ENCODE measurements at regions not wholly inside any gene's neighbourhood (a gene's known extent, or its start where the extent isn't known, plus 50 kb on each side); places are given as distances from the start of the nearest gene placed in this dataset.

DNA sequence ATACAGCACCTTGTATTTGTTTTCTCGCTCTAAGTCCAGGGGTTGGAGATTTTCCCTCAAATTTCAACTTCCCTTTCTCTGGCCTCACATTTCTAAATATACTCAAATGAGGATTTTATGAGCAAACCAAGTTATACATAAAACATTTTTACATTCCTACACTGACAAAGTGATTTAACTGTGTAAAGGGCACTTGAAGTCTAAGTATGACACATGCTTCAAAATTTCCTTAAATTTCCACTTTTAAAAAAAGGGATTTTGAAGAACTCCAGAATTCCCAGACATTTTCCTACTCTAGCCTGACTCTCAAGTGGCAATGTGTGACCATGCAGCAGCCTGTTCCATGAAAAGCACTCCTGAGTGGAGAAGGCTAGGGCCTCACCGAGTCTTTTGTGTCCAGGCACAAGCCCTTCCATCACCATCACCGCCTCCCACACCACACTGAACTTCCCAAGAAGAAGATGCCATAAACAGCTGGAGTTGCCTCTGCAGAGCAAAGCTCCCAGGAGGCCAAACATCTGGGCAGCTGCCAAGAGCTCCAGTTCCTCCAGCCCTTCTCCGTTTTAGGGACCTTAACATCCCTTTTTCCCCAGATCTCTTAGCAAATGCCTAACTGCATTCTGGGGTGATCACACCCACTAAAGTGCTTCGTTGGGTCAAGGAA lies 68.9 kb downstream of the NCR2 start:
- Histone ChIP-seq H2AFZ (no peak overlapping the region), H3K79me2 (no peaks in the 10 kb centered on the region), H3K27me3 (ENCODE audit: control insufficient read depth, insufficient read depth, low read length) (no peaks in the 10 kb centered on the region), H3K36me3 (ENCODE audit: control insufficient read depth, insufficient read depth, low read length) (no peaks in the 10 kb centered on the region), H3K27ac (no peak overlapping the region), H3K4me3 (ENCODE audit: low read depth, low read length) (no peak overlapping the region), H3K9ac (no peak overlapping the region), H3K9me3 (ENCODE audit: control insufficient read depth, low read length) (no peaks in the 10 kb centered on the region), H3K4me2 (ENCODE audit: low read length) (no peak overlapping the region), H3K4me1 (no peaks in the 10 kb centered on the region)
- TF ChIP-seq CTCF (IDR thresholded peaks at IDR 0.05): no peak

DNA sequence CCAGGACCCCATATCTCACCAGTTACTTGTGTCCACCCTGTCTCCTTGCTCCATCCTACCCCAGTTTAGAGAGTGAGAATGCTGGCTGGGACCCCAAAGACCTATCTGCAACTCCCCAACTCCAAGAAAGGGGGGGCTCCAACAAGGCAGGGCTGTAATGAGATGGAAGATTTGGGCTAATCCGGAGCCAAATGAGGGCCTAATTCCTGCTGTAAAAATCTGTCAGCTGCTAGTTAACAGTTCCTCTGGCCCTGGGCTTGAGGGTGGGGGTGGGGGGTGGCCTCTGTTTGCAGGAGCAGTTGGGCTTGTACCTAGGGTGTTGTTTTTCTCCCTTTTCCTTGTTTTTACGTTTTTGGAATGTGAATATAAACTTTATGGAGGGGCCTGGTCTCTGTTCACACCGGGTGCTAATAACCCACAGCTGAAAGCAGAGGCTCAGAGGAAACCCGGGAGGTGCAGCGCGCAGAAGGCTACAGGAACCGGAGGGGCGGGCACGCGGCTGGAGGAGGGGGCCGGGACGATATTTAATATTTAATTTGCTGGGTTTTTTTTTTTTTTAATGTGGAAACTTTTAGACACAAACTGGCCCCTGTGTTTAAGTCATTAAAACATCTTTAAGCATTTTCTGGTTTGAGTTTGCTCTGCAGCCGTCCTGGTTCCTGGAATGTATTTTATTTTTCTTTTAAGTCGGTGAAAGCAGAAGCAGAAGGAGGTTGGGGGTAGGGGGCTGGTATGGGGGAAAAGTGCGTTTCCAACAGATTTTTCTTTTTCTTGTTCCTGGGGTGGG lies 70.7 kb downstream of the NCR2 start:
- no peaks in the 10 kb centered on the region for H3K27me3 ChIP-seq (ENCODE audit: control insufficient read depth, insufficient read depth, low read length)
- no peak overlapping the region for H3K4me2 ChIP-seq (ENCODE audit: low read length)

DNA sequence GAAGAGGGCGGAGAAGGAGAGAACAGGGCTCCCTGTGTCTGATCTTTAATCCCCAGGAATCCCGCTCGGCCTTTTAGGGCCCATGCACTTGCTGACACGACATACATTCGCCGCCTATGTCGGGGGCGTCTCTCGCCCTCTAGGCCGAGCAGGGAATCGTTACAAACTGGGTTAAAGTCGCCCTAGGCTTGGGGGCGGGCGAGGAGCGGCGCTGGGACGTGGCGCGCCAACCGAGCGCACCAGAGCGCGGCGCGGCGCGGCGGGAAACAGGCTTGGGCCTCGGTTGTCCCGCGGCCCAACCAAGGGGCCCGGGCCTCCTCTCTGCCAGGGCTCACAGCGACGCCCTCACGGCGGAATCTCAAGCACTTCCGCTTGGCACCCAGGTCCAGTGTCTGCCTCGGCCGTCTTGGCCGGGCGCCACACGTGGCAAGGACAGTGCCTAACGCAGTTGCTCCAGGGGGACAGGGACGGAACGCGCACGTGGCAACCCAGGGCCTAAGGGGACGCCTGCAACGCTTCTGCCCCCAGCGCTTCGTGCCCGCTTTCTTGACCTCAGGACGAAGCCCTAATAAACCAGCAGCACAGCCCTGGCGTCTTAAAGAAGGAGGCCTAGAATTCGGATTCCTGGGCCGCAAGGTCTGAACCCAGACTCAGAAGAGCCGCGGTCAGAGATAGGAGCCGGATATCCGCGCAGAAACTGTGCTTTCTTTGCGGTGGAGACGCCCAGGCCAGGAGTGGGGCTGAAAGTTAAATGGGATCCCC lies 71.5 kb downstream of the NCR2 start:
- no peak overlapping the region for H3K27ac ChIP-seq
- H2AFZ ChIP-seq: no peak overlapping the region
- H3K4me1 ChIP-seq: no peaks in the 10 kb centered on the region
- H3K79me2 ChIP-seq: no peaks in the 10 kb centered on the region
- H3K36me3 ChIP-seq (ENCODE audit: control insufficient read depth, insufficient read depth, low read length): no peaks in the 10 kb centered on the region
- no peaks in the 10 kb centered on the region for H3K9me3 ChIP-seq (ENCODE audit: control insufficient read depth, low read length)
- no peak overlapping the region for H3K4me3 ChIP-seq (ENCODE audit: low read depth, low read length)
- H3K27me3 ChIP-seq (ENCODE audit: control insufficient read depth, insufficient read depth, low read length): no peaks in the 10 kb centered on the region
- H3K4me2 ChIP-seq (ENCODE audit: low read length): no peak overlapping the region
- H3K9ac ChIP-seq: no peak overlapping the region
- TF ChIP-seq CTCF (IDR thresholded peaks at IDR 0.05): no peak

More for the DNA sequence above, 70.7 kb downstream of the NCR2 start:
- no peak overlapping the region for H3K4me3 ChIP-seq (ENCODE audit: low read depth, low read length)
- no peak overlapping the region for H2AFZ ChIP-seq
- no peaks in the 10 kb centered on the region for H3K4me1 ChIP-seq
- no peak overlapping the region for H3K27ac ChIP-seq
- no peak for TF ChIP-seq CTCF (IDR thresholded peaks at IDR 0.05)
- H3K79me2 ChIP-seq: no peaks in the 10 kb centered on the region
- H3K9ac ChIP-seq: no peak overlapping the region
- no peaks in the 10 kb centered on the region for H3K9me3 ChIP-seq (ENCODE audit: control insufficient read depth, low read length)
- no peaks in the 10 kb centered on the region for H3K36me3 ChIP-seq (ENCODE audit: control insufficient read depth, insufficient read depth, low read length)

DNA sequence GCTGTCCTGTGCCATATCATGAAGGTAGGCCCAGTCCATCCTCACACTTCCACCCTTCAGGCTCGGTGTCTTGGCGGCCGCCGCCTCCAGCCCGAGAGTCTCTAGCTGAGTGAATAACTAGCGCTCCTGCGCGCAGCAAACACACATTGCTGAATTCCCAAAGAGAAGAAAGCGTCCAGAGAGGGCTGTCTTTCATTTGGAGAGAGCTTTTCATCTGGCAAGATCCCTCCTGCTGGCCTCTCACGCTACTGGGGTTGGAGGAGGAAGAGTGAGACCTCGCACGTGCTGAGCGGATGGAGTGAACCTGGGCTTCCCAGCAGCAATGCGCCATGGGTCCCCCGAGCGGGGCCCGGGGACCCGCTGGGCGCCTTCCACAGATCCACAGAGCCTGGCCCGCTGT lies 73.2 kb downstream of the NCR2 start:
- no peak overlapping the region for H3K4me2 ChIP-seq (ENCODE audit: low read length)
- H3K4me1 ChIP-seq: no peaks in the 10 kb centered on the region
- H3K9ac ChIP-seq: no peak overlapping the region
- no peak overlapping the region for H3K4me3 ChIP-seq (ENCODE audit: low read depth, low read length)
- no peak overlapping the region for H2AFZ ChIP-seq
- H3K27me3 ChIP-seq (ENCODE audit: control insufficient read depth, insufficient read depth, low read length): no peaks in the 10 kb centered on the region
- H3K79me2 ChIP-seq: no peaks in the 10 kb centered on the region
- H3K9me3 ChIP-seq (ENCODE audit: control insufficient read depth, low read length): no peaks in the 10 kb centered on the region
- no peaks in the 10 kb centered on the region for H3K36me3 ChIP-seq (ENCODE audit: control insufficient read depth, insufficient read depth, low read length)
- no peak for TF ChIP-seq CTCF (IDR thresholded peaks at IDR 0.05)
- no peak overlapping the region for H3K27ac ChIP-seq
